HepG2 (cell line): ENCODE measurements at regions not wholly inside any gene's neighbourhood (a gene's known extent, or its start where the extent isn't known, plus 50 kb on each side); places are given as distances from the start of the nearest gene placed in this dataset.

Source experiments
- ATAC-seq: fragments of 200-7000 bp; cut with Tn5 transposase; 3 replicates; pipeline ENCODE4 v1.9.1; 2020; ENCODE audit warnings: mild to moderate bottlenecking, moderate library complexity
- BruUV-seq: library from RNA; stranded (reverse); fragments of 400-500 nt; replicated peaks from 2 replicates; lab custom pipeline; 2021; lab: Mats Ljungman, UMichigan
- CTCF ChIA-PET: fragments of 300-600 bp; formaldehyde crosslinking; extraction: SDS; loops from one replicate; lab custom pipeline; 2021; ENCODE audit warnings: low total read pairs, inconsistent platforms, low intra/inter-chr PET ratio; lab: Yijun Ruan, JAX
- POLR2A ChIA-PET: fragments of 350-600 bp; sonication (Branson Sonifier 250); formaldehyde crosslinking; loops from one replicate; lab custom pipeline; 2020; ENCODE audit warnings: antibody characterized with exemption, inconsistent platforms; lab: Yijun Ruan, JAX
- DNase-seq: peaks from one replicate; pipeline ENCODE4 v3.0.0-alpha.2; 2015; ENCODE audit warnings: low spot score
- FAIRE-seq: peaks from 3 replicates; lab custom pipeline; 2011; peaks lifted over from hg19 to GRCh38; lab: Jason Lieb, UNC
- H2AFZ ChIP-seq: one replicate; pipeline ENCODE4 v1.6.1; 2011; ENCODE audit warnings: low read length, inconsistent platforms
- H3K27ac ChIP-seq: fragments of 300-600 bp; 3 replicates; pipeline ENCODE4 v1.8.0; 2011; ENCODE audit warnings: mixed run types, mild to moderate bottlenecking, mixed read lengths, low read length, inconsistent platforms; ENCODE audit not compliant: insufficient read depth; ENCODE audit errors: extremely low read length
- H3K27me3 ChIP-seq, 2 experiments: fragments of 200-600 bp in 1 of 2; 2 replicates in 1 of 2; 3 replicates in 1 of 2; pipeline versions ENCODE4 v1.6.0 to v1.8.0; 2011; ENCODE audit warnings: low read length in 2 of 2, mild to moderate bottlenecking in 2 of 2, moderate library complexity in 2 of 2, inconsistent platforms in 1 of 2; ENCODE audit not compliant: insufficient read depth in 2 of 2, control insufficient read depth in 1 of 2
- H3K36me3 ChIP-seq, 2 experiments: fragments of 200-600 bp in 1 of 2; replicated peaks in 1 of 2; 2 replicates in 1 of 2; 3 replicates in 1 of 2; pipeline versions ENCODE4 v1.5.1 to v1.8.0; 2011; ENCODE audit warnings: low read length in 2 of 2, inconsistent platforms in 1 of 2; ENCODE audit not compliant: insufficient read depth in 2 of 2, control insufficient read depth in 1 of 2
- H3K4me1 ChIP-seq: 2 replicates; pipeline ENCODE4 v1.5.1; 2012; ENCODE audit warnings: low read length, inconsistent platforms; ENCODE audit not compliant: insufficient read depth
- H3K4me2 ChIP-seq: 2 replicates; pipeline ENCODE4 v1.6.0; 2011; ENCODE audit warnings: low read depth, low read length, inconsistent platforms
- H3K4me3 ChIP-seq, 3 experiments: fragments of 200-600 bp in 1 of 3; sonication (generic), shearing (Covaris generic) in 1 of 3; replicated peaks in 1 of 3; 2 replicates each; pipeline ENCODE4 v1.5.1; 2011 to 2016; ENCODE audit warnings: low read length in 3 of 3, inconsistent platforms in 2 of 3, low read depth in 2 of 3, mild to moderate bottlenecking in 2 of 3, control low read depth in 1 of 3, mixed read lengths in 1 of 3; ENCODE audit not compliant: insufficient read depth in 1 of 3
- H3K79me2 ChIP-seq: one replicate; pipeline ENCODE4 v1.6.1; 2011; ENCODE audit warnings: low read length, inconsistent platforms; ENCODE audit not compliant: insufficient read depth
- H3K9ac ChIP-seq: 2 replicates; pipeline ENCODE4 v1.6.0; 2011; ENCODE audit warnings: mild to moderate bottlenecking, low read depth, low read length, inconsistent platforms; ENCODE audit not compliant: insufficient read depth
- H3K9me3 ChIP-seq: 2 replicates; pipeline ENCODE4 v1.5.1; 2012; ENCODE audit warnings: mild to moderate bottlenecking, low read length
- H4K20me1 ChIP-seq: 2 replicates; pipeline ENCODE4 v1.6.0; 2011; ENCODE audit warnings: inconsistent platforms, mild to moderate bottlenecking, low read length, moderate library complexity; ENCODE audit not compliant: insufficient read depth
- ATF1 ChIP-seq: IDR thresholded peaks from 2 replicates; pipeline ENCODE4 v1.6.1; 2016; ENCODE audit warnings: mild to moderate bottlenecking, control low read depth
- GFI1 ChIP-seq: sonication (generic); formaldehyde crosslinking; IDR thresholded peaks from 2 replicates; pipeline ENCODE4 v1.5.0; 2020; ENCODE audit warnings: missing genetic modification reagents, mild to moderate bottlenecking, borderline replicate concordance
- WGBS: methylation state at CpG from one replicate; pipeline ENCODE4 v1.1.6; 2017; ENCODE audit warnings: low lambda C conversion rate; 5-methylcytosine and 5-hydroxymethylcytosine counted together
- in situ Hi-C: cut with HindIII; loops from 2 replicates; pipeline ENCODE4 v1.10.0; 2017; ENCODE audit warnings: low pct_unique_long_range_greater_than_20kb; ENCODE audit not compliant: extremely low pct_ligation_motif_present
- intact Hi-C: fragments of 100-400 bp; cut with micrococcal nuclease; formaldehyde crosslinking; loops from one replicate; pipeline ENCODE4 v1.10.0; 2022; ENCODE audit not compliant: unreplicated experiment
- TF ChIP-seq, protein P1 (sequence below): sonication (generic); formaldehyde crosslinking; IDR thresholded peaks from 2 replicates; pipeline ENCODE4 v1.4.0; 2020; ENCODE audit warnings: mild to moderate bottlenecking, missing genetic modification reagents
- TF ChIP-seq, protein P2 (sequence below): sonication (generic); formaldehyde crosslinking; IDR thresholded peaks from 2 replicates; pipeline ENCODE4 v1.5.1; 2020; ENCODE audit warnings: mild to moderate bottlenecking, missing genetic modification reagents, borderline replicate concordance

DNA sequence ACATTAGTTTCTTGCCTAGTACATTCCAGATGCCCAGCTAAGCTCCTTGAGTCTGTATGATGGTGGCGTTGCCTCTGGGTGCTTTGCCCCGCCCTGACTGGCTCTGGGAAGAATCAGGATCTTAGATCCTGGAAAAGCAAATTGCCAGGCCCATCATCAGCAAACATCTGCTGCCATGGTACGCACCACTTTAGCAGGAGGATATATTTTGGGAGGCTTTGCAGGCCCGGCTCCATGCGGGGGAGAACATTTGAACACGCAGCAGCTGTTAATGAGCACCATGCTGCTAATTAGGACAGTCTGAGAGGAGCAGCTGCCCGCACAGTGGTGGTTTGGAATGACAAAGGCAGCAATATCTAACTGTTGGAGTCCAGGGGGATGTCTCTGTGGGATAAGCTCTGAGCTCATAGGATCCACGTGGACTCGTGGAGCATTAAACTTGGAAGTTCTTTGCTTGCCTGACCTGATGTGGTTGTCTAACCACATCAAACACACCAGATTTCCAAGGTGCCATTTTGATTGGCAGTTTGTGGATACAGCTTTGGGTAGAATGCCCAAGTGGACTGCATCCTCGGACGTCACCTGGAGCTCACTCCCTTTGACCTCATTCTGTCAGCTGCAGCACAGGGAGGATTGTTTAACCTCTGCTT, 217.0 kb upstream of the ZBED5 start:
- Histone ChIP-seq H3K4me3 (no peak overlapping the region), H3K27ac (no peak overlapping the region), H3K9me3 (no peaks in the 10 kb centered on the region), H3K4me2 (no peak overlapping the region), H3K9ac (no peak overlapping the region), H2AFZ (no peak overlapping the region), H3K79me2 (no peaks in the 10 kb centered on the region), H4K20me1 (no peaks in the 10 kb centered on the region), H3K4me1 (no peaks in the 10 kb centered on the region), H3K27me3 (peaks cover 0 to 9% of the 10 kb centered on the region in 2 experiments; a peak in 3 of 5 replicates), H3K36me3 (no peaks in the 10 kb centered on the region)
- WGBS: 32% methylated on average over 6 of the region's 11 CpGs
- ATAC-seq (no peak), DNase-seq (no peak), FAIRE-seq (no peak)
- in situ Hi-C loops (no loop called here), intact Hi-C loops (loop anchor here (10.0 kb wide), 1 partner anchor 590 kb away; no protein-coding TSS in a partner anchor)
- ChIA-PET POLR2A (no interaction called here), CTCF (no interaction called here)
- TF ChIP-seq, protein P1, sequence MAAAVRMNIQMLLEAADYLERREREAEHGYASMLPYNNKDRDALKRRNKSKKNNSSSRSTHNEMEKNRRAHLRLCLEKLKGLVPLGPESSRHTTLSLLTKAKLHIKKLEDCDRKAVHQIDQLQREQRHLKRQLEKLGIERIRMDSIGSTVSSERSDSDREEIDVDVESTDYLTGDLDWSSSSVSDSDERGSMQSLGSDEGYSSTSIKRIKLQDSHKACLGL (CRISPR knock-in tag): no peak
- TF ChIP-seq ATF1 (CRISPR knock-in tag) (no peak), GFI1 (CRISPR knock-in tag) (no peak)
- TF ChIP-seq, protein P2, sequence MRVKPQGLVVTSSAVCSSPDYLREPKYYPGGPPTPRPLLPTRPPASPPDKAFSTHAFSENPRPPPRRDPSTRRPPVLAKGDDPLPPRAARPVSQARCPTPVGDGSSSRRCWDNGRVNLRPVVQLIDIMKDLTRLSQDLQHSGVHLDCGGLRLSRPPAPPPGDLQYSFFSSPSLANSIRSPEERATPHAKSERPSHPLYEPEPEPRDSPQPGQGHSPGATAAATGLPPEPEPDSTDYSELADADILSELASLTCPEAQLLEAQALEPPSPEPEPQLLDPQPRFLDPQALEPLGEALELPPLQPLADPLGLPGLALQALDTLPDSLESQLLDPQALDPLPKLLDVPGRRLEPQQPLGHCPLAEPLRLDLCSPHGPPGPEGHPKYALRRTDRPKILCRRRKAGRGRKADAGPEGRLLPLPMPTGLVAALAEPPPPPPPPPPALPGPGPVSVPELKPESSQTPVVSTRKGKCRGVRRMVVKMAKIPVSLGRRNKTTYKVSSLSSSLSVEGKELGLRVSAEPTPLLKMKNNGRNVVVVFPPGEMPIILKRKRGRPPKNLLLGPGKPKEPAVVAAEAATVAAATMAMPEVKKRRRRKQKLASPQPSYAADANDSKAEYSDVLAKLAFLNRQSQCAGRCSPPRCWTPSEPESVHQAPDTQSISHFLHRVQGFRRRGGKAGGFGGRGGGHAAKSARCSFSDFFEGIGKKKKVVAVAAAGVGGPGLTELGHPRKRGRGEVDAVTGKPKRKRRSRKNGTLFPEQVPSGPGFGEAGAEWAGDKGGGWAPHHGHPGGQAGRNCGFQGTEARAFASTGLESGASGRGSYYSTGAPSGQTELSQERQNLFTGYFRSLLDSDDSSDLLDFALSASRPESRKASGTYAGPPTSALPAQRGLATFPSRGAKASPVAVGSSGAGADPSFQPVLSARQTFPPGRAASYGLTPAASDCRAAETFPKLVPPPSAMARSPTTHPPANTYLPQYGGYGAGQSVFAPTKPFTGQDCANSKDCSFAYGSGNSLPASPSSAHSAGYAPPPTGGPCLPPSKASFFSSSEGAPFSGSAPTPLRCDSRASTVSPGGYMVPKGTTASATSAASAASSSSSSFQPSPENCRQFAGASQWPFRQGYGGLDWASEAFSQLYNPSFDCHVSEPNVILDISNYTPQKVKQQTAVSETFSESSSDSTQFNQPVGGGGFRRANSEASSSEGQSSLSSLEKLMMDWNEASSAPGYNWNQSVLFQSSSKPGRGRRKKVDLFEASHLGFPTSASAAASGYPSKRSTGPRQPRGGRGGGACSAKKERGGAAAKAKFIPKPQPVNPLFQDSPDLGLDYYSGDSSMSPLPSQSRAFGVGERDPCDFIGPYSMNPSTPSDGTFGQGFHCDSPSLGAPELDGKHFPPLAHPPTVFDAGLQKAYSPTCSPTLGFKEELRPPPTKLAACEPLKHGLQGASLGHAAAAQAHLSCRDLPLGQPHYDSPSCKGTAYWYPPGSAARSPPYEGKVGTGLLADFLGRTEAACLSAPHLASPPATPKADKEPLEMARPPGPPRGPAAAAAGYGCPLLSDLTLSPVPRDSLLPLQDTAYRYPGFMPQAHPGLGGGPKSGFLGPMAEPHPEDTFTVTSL (CRISPR knock-in tag): no peak
- no TSS peak for BruUV-seq
